LNCaP clone FGC (cell line): ENCODE measurements at regions not wholly inside any gene's neighbourhood (a gene's known extent, or its start where the extent isn't known, plus 50 kb on each side); places are given as distances from the start of the nearest gene placed in this dataset.

Source experiments
- DNase-seq: peaks from one replicate; pipeline ENCODE4 v3.0.0-alpha.2; 2011; ENCODE audit warnings: low read depth
- H3K4me3 ChIP-seq: 2 replicates; pipeline ENCODE4 v1.5.1; 2011; ENCODE audit warnings: mild to moderate bottlenecking, low read depth, low read length, control low read depth
- CTCF ChIP-seq: IDR thresholded peaks from 2 replicates; pipeline ENCODE4 v1.5.1; 2012; ENCODE audit warnings: mild to moderate bottlenecking; ENCODE audit not compliant: control insufficient read depth, insufficient read depth; ENCODE audit errors: extremely low read depth

- no peak for DNase-seq
- H3K4me3 ChIP-seq: no peak overlapping the region
- no peak for TF ChIP-seq CTCF
Measured at GRCh38 chr15:85961821-85962220, 117.8 kb upstream of the AGBL1 start.

- H3K4me3 ChIP-seq: no peak overlapping the region
- no peak for DNase-seq
- TF ChIP-seq CTCF: no peak
Measured at GRCh38 chr15:85963262-85963760, 116.4 kb upstream of the AGBL1 start.

- DNase-seq: no peak
- H3K4me3 ChIP-seq: no peak overlapping the region
- TF ChIP-seq CTCF: no peak
Measured at GRCh38 chr15:85964471-85964870, 115.2 kb upstream of the AGBL1 start.

- TF ChIP-seq CTCF: no peak
- H3K4me3 ChIP-seq: no peak overlapping the region
- no peak for DNase-seq
Measured at GRCh38 chr15:85967553-85967952, 112.1 kb upstream of the AGBL1 start.

- no peak overlapping the region for H3K4me3 ChIP-seq
- TF ChIP-seq CTCF: no peak
- DNase-seq: no peak
Measured at GRCh38 chr15:85972805-85973540, 106.7 kb upstream of the AGBL1 start.

- no peak overlapping the region for H3K4me3 ChIP-seq
- no peak for TF ChIP-seq CTCF
- DNase-seq: no peak
Measured at GRCh38 chr15:85973584-85974347, 105.9 kb upstream of the AGBL1 start.
